ENCODE measurements at regions not wholly inside any gene's neighbourhood (a gene's known extent, or its start where the extent isn't known, plus 50 kb on each side); places are given as distances from the start of the nearest gene placed in this dataset.

DNA sequence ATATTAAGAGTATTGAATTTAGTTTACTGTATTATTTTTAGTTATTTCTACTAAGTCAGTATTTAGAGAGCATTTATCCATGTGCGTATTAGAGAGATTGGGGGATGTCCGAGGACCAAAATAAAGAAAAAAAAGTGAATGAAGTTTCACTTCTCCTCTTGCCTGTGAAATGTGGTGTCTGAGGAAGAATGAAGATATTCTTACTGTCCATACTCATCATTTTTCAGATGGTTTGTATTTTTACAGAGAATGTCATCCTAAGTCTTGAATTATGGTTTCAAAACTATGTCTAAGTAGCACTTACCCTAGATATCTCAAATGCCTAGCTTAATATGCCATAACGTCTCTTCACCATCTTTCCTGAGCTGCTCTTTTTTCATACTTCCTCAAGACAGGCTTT, 854.3 kb downstream of the C4orf33 start:
- TF ChIP-seq POLR2A (IDR thresholded peaks at IDR 0.05) (no peak), EP300 (IDR thresholded peaks at IDR 0.05) (no peak)

All from gastroesophageal sphincter (tissue), 2 donors.